Psoas muscle (tissue), 7 donors: ENCODE measurements at regions not wholly inside any gene's neighbourhood (a gene's known extent, or its start where the extent isn't known, plus 50 kb on each side); places are given as distances from the start of the nearest gene placed in this dataset.

ENCODE experiments used
- ATAC-seq, 4 donors: fragments of 200-7000 bp; cut with Tn5 transposase; one replicate each; pipeline ENCODE4 v1.9.1; 2020; ENCODE audit warnings: moderate library complexity in 3 of 4, mild to moderate bottlenecking in 2 of 4
- DNase-seq, 2 donors: peaks; one replicate each; pipeline ENCODE4 v3.0.0-alpha.2; 2020
- H3K27ac ChIP-seq: fragments of 200-600 bp; one replicate; pipeline ENCODE4 v1.8.0; 2022
- H3K27me3 ChIP-seq, 3 donors: fragments of 200-600 bp in 1 of 3; one replicate each; pipeline versions ENCODE4 v1.6.1 to v1.8.0; 2013 to 2022; ENCODE audit warnings: low read length in 2 of 3, mild to moderate bottlenecking in 2 of 3, moderate library complexity in 1 of 3; ENCODE audit not compliant: insufficient read depth in 3 of 3
- H3K36me3 ChIP-seq, 2 donors: fragments of 200-600 bp in 1 of 2; one replicate each; pipeline versions ENCODE4 v1.6.1 to v1.8.0; 2013 to 2022; ENCODE audit warnings: low read depth in 1 of 2, mild to moderate bottlenecking in 1 of 2, moderate library complexity in 1 of 2; ENCODE audit not compliant: insufficient read depth in 1 of 2
- H3K4me1 ChIP-seq: fragments of 200-600 bp; one replicate; pipeline ENCODE4 v1.8.0; 2022
- H3K4me3 ChIP-seq: fragments of 200-600 bp; one replicate; pipeline ENCODE4 v1.8.0; 2022; ENCODE audit warnings: mild to moderate bottlenecking
- H3K9me3 ChIP-seq: fragments of 200-600 bp; one replicate; pipeline ENCODE4 v1.8.0; 2022
- CTCF ChIP-seq: fragments of 200-600 bp; IDR thresholded peaks from one replicate; pipeline ENCODE4 v1.8.0; 2022; ENCODE audit warnings: antibody characterized with exemption
- WGBS, 3 donors: extraction: QIAGEN DNeasy Blood & Tissue Kit; methylation state at CpG; one replicate each; pipeline versions ENCODE4 v1.1.6 to v1.1.7; 2013; 5-methylcytosine and 5-hydroxymethylcytosine counted together
- intact Hi-C, 2 donors: fragments of 100-400 bp; cut with DNase I; formaldehyde crosslinking; loops; one replicate each; pipeline versions ENCODE4 v1.11.0 to v1.14.2; 2022
- donor health status: healthy with polysubstance abuse.
- donor health status: DM: no; HTN: no; CAD: no; lungs with moderate emphysema.
- donor health status: Bipolar disorder and iron deficiency.
- donor health status: healthy.
- donor health status: DM: yes; HTN: yes; CAD: no.
- donor health status: DM: no; HTN: no; CAD: no.
- donor health status: DM: yes; HTN: yes; CAD: no.

DNA sequence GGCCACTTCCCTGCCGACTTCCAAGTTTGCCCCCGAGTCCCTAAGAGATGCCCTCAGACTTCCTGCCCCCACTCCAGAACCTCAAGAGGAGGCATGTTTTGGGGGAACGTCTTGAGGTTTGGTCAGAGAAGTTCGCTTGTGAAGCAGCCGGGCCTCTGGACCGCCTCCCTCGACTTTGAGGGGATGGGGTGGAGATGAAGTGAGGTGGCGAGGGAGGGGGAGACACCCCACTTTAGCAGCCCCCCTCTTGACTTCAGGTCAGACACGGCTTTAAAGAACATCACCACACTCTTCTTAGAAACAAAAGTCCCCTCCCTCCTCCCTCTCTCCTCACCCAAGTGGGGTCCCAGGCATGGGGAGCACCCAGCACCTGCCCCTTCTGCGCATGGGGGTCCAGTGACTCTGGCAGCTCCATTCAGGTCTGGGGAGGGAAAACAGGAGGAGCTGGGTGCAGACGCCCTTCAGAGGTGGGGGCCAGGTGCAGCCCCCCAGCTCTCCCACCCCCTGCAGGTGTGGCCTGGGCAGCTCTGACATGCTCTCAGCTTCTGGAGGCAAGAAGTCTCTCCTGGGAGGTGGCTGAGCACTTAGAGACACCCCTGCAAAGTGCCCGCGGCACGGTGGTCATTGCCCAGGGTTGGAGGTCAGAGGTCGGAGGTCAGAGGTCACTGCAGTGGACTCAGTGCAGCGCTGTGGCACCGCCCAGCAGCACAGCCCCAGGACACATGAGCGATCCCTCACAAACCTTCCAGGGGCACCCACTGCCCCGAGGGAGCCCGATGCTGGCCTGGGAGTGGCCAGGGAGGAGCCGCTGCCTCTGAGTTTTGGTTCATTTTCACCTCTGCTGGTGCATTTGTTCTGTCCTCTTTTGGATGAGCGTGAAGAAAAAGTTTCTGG, 108.8 kb downstream of the CPZ start:
- H3K27me3 ChIP-seq: peaks cover 0 to 64% (median 16%) of the 10 kb centered on the region in 3 donors
- H3K9me3 ChIP-seq: no peaks in the 10 kb centered on the region
- intact Hi-C loops: no loop called here
- no peak for TF ChIP-seq CTCF
- H3K27ac ChIP-seq: no peak overlapping the region
- no peak overlapping the region for H3K4me3 ChIP-seq
- ATAC-seq (no peak), DNase-seq (no peak)
- no peaks in the 10 kb centered on the region for H3K4me1 ChIP-seq
- no peaks in the 10 kb centered on the region for H3K36me3 ChIP-seq
- 52 to 56% (median 54%) methylated on average over 22 of the region's 22 CpGs for WGBS, 3 donors

DNA sequence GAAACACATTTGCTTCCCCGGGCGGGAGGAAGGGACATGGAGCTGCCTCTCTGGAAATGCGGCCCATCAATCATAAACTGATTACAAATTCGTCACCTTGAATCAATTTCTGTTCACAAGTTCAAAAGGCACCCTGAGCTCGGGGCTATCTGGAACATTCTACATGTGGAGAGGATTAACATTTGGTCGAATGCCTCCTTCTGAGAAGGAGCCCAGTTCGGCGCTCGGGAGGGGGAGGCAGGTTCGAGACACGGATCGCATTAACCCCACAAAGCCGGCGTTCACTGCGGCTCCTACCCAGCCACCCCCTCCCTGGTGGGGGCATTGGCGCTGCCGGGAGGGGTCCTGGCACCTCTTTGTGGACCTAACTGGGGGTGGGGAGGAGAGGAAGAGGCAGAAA, 108.0 kb downstream of the CPZ start:
- Histone ChIP-seq H3K9me3 (no peaks in the 10 kb centered on the region), H3K4me1 (no peaks in the 10 kb centered on the region), H3K27ac (no peak overlapping the region), H3K36me3 (no peaks in the 10 kb centered on the region), H3K27me3 (peaks cover 0 to 56% (median 16%) of the 10 kb centered on the region in 3 donors), H3K4me3 (no peak overlapping the region)
- no peak for DNase-seq
- TF ChIP-seq CTCF: no peak
- 16 to 28% (median 22%) methylated on average over 17 of the region's 17 CpGs for WGBS, 3 donors
- no peak for ATAC-seq
- intact Hi-C loops: no loop called here

- Histone ChIP-seq H3K4me1 (no peaks in the 10 kb centered on the region), H3K27me3 (peaks cover 0 to 47% (median 16%) of the 10 kb centered on the region in 3 donors), H3K4me3 (no peak overlapping the region), H3K9me3 (no peaks in the 10 kb centered on the region), H3K27ac (no peak overlapping the region), H3K36me3 (no peaks in the 10 kb centered on the region)
- no peak for TF ChIP-seq CTCF
- 72 to 80% (median 77%) methylated on average over 22 to 24 of the region's 24 CpGs for WGBS, 3 donors
- intact Hi-C loops: no loop called here
- no peak for DNase-seq
- ATAC-seq: no peak
Measured at GRCh38 chr4:8699479-8700145, 107.0 kb downstream of the CPZ start.

DNA sequence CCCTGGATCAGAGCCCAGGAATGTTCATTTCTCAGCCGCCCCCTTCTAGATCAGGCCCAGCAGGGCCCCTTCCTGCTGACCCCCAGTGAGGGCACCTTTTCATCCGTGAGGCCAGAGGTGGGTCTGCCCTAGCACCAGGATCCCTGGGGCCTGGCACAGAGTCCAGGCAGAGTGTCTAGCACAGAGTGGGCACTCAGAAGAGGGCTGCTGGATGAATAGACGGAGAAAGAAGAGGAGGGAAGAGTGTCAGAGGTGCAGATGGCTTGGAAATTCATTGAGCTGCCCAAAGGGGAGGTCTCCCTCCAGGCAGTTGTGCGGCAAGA, 106.5 kb downstream of the CPZ start:
- WGBS, 3 donors: 64 to 67% (median 66%) methylated on average over 4 of the region's 4 CpGs
- no peak overlapping the region for H3K4me3 ChIP-seq
- intact Hi-C loops: no loop called here
- H3K4me1 ChIP-seq: no peaks in the 10 kb centered on the region
- DNase-seq (no peak), ATAC-seq (no peak)
- TF ChIP-seq CTCF: no peak
- H3K9me3 ChIP-seq: no peaks in the 10 kb centered on the region
- H3K27me3 ChIP-seq: peaks cover 0 to 45% (median 16%) of the 10 kb centered on the region in 3 donors
- H3K27ac ChIP-seq: no peak overlapping the region
- no peaks in the 10 kb centered on the region for H3K36me3 ChIP-seq
